ENCODE measurements at regions not wholly inside any gene's neighbourhood (a gene's known extent, or its start where the extent isn't known, plus 50 kb on each side); places are given as distances from the start of the nearest gene placed in this dataset.
"Not testable (repeated sequence)": the region's sequence is repeated elsewhere in the genome, so short reads cannot be mapped to it uniquely, and the experiment has no call there.

GRCh38 chr7:17020250-17020649 lies 138.5 kb upstream of the AGR3 start:
- DNase-seq = no peak

- no peak for DNase-seq
Measured at GRCh38 chr7:17021205-17021604, 139.4 kb upstream of the AGR3 start.

- DNase-seq = no peak
Measured at GRCh38 chr7:17022920-17023319, 141.1 kb upstream of the AGR3 start.

- no peak for DNase-seq
Measured at GRCh38 chr7:17026269-17026668, 144.5 kb upstream of the AGR3 start.

GRCh38 chr7:17027143-17027788 lies 145.5 kb upstream of the AGR3 start:
- no peak for DNase-seq

- DNase-seq = no peak
Measured at GRCh38 chr7:17027789-17028152, 146.0 kb upstream of the AGR3 start.

GRCh38 chr7:17029150-17029549 lies 147.4 kb upstream of the AGR3 start:
- no peak for DNase-seq

- no peak for DNase-seq
Measured at GRCh38 chr7:17030559-17030958, 148.8 kb upstream of the AGR3 start.

- no peak for DNase-seq
Measured at GRCh38 chr7:17031906-17032551, 150.2 kb upstream of the AGR3 start.

- no peak for DNase-seq
Measured at GRCh38 chr7:17033245-17033644, 151.5 kb upstream of the AGR3 start.

- no peak for DNase-seq
Measured at GRCh38 chr7:17036584-17036983, 154.8 kb upstream of the AGR3 start.

GRCh38 chr7:17037356-17037755 lies 155.6 kb upstream of the AGR3 start:
- no peak for DNase-seq

GRCh38 chr7:17038160-17038782 lies 156.5 kb upstream of the AGR3 start:
- DNase-seq = no peak

GRCh38 chr7:17038783-17039170 lies 157.0 kb upstream of the AGR3 start:
- no peak for DNase-seq

GRCh38 chr7:17039372-17039771 lies 157.6 kb upstream of the AGR3 start:
- no peak for DNase-seq

GRCh38 chr7:17040716-17041115 lies 158.9 kb upstream of the AGR3 start:
- DNase-seq = no peak

GRCh38 chr7:17041324-17041723 lies 159.5 kb upstream of the AGR3 start:
- DNase-seq = peak; percentile 58

- no peak for DNase-seq
Measured at GRCh38 chr7:17042211-17042610, 160.4 kb upstream of the AGR3 start.

GRCh38 chr7:17043012-17043877 lies 161.5 kb upstream of the AGR3 start:
- DNase-seq = no peak

- DNase-seq = no peak
Measured at GRCh38 chr7:17044396-17044795, 162.6 kb upstream of the AGR3 start.

GRCh38 chr7:17044861-17045260 lies 163.1 kb upstream of the AGR3 start:
- no peak for DNase-seq

- no peak for DNase-seq
Measured at GRCh38 chr7:17046259-17046658, 164.5 kb upstream of the AGR3 start.

- no peak for DNase-seq
Measured at GRCh38 chr7:17046666-17047065, 164.9 kb upstream of the AGR3 start.

GRCh38 chr7:17053164-17053563 lies 171.4 kb upstream of the AGR3 start:
- not testable (repeated sequence) for DNase-seq
